HG03457 (cell line): ENCODE measurements at regions not wholly inside any gene's neighbourhood (a gene's known extent, or its start where the extent isn't known, plus 50 kb on each side); places are given as distances from the start of the nearest gene placed in this dataset.
"Not testable (repeated sequence)": the region's sequence is repeated elsewhere in the genome, so short reads cannot be mapped to it uniquely, and the experiment has no call there.

Experiments
- ATAC-seq: cut with Tn5 transposase; IDR thresholded peaks from one replicate; pipeline ENCODE4 v1.9.1; 2021; ENCODE audit warnings: moderate number of reproducible peaks; ENCODE audit not compliant: unreplicated experiment

- no peak for ATAC-seq
Measured at GRCh38 chr10:58070956-58071355, 196.7 kb downstream of the IPMK start.

DNA sequence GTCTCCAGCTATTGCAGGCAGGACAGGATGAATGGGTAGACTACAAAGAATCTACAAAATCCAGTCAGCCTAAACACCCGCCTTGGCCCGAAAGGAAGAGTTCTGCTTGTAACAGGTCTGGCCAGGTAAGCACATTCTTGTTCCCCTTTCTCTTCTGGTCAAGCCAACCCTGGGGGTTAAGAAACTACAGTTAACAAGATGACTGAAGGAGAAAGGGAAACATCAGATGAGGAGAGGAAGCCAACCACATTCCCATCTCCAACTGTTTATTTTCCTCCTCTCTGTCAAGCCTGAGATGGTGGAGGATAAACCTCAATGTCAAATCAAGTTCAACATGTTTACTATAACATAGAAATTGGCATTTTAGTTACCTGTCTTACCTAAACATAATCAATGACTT, 198.9 kb downstream of the IPMK start:
- ATAC-seq: no peak

DNA sequence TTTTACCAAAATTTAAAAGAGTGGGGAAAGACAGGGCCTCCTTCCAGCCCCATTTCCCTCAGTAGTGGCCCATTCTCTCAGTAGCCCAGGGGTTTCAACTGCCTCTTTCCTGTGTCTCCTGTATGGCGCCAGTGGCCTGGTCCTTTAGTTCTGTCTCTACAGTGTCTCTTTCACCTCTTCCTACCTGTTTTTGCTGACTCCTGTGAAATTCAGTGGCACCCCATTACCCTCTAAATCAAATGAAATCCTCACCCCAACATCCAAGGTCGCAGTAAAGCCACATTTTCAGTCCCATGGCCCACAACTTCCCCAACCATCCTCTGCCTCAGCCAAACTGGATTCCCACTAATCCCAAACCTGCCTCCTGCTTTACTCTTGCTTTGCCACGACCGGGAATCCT, 200.7 kb downstream of the IPMK start:
- ATAC-seq: no peak

DNA sequence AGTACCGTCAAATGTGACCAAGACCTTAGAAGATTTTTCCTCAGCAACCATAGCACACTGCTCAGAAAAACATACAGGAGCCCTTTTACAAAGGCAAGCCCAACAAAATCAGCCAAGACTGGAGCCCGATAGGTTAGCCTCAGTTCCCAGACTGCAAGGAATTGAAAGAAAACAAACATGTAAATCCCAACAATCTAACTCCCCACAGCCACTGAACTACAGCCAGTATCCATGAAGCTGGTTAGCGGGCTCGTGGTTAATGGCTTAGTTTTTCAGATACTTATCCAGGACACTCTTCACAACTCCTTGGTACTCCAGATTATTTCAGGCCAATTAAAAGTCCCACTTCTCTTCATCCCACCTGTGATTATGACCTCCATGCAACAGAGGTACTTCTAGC, 201.6 kb downstream of the IPMK start:
- ATAC-seq: no peak

GRCh38 chr10:58065529-58065815, 202.2 kb downstream of the IPMK start:
- ATAC-seq: no peak

GRCh38 chr10:58064714-58065528, 202.8 kb downstream of the IPMK start:
- no peak for ATAC-seq

- no peak for ATAC-seq
Measured at GRCh38 chr10:58063861-58064480, 203.7 kb downstream of the IPMK start.

GRCh38 chr10:58058683-58059082, 209.0 kb downstream of the IPMK start:
- not testable (repeated sequence) for ATAC-seq

- no peak for ATAC-seq
Measured at GRCh38 chr10:58054881-58055280, 212.8 kb downstream of the IPMK start.

GRCh38 chr10:58052772-58053171, 214.9 kb downstream of the IPMK start:
- ATAC-seq: no peak

GRCh38 chr10:58050575-58050974, 217.1 kb downstream of the IPMK start:
- ATAC-seq: no peak

- ATAC-seq: no peak
Measured at GRCh38 chr10:58048936-58049335, 218.8 kb downstream of the IPMK start.

- no peak for ATAC-seq
Measured at GRCh38 chr10:58044072-58044471, 223.6 kb downstream of the IPMK start.

DNA sequence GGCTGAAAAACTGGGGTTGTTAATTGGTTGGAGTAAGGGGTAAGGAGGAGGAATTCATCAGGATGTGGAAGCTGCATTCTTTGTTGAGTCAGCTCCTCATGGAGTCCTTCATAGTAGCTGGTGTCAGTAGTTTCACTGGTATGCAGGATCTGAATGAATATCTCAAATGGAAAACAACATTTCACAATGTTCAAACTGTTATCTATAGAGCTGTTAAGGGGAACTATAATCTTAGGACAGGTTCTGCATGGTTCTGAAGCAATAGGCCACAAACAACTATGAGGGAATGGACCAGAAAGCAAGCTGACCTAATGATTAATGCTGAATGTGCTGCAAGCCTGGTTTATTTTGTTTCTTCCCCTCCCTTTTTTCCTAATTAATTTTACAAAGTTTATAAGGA, 225.8 kb downstream of the IPMK start:
- ATAC-seq: no peak

GRCh38 chr10:58030208-58030607, 237.5 kb downstream of the IPMK start:
- ATAC-seq: no peak

DNA sequence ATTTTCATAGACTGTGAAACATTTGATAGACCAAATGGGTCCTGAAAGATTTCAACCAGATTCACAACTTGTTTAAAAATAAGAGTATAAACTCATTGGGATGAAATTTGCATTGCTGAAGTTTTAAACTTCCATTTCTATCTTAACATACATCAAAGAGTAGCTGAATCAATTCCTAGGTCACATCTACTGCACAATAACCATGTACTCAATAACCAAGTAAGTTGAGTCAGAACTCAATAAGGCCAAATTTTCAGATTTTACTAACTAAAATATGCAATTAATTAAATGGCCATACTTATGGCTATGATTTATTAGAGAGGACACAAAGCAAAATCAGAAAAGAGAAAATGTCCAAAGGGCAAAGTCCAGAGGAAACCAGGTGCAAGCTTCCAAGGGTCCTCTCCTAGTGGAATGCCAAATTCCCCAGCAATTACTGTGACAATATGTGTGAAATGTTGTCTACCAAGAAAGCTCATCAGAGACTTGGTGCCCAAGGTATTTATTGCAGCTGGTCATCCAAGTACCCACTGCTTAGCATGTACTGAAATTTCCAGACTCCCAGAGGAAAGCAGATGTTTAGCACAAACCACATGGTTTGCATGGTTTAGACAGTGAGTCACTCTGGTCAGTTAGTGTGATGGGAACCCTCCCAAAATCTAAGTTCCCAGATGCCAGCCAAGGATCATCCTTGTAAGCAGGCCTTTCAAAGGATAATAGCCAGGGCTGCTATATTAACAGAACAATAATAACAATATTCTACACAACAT, 238.9 kb downstream of the IPMK start:
- ATAC-seq: no peak

DNA sequence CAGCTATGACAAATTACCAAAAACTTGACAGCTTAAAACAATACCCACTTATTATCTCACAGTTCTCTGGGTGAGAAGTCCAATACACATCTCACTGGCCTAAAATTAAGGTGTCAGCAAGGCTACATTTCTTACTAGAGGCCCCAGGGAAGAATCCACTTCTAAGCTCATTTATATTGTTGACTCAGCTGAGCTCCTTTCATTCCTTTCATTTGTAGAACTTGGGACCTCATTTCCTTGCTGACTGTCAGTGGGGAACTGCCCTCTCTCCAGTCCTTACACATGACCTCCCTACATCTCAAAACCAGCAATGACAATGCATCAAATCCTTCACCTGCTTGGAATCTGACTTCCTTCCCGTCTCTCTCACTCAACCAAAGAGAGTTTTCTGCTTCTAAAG, 240.3 kb downstream of the IPMK start:
- no peak for ATAC-seq

GRCh38 chr10:58026036-58026435, 241.7 kb downstream of the IPMK start:
- ATAC-seq: no peak

- ATAC-seq: peak; percentile 77
Measured at GRCh38 chr10:58023341-58024073, 244.2 kb downstream of the IPMK start.

- no peak for ATAC-seq
Measured at GRCh38 chr10:58019863-58020537, 247.7 kb downstream of the IPMK start.
